Mesodermal cell (in vitro differentiated cells): ENCODE measurements at regions not wholly inside any gene's neighbourhood (a gene's known extent, or its start where the extent isn't known, plus 50 kb on each side); places are given as distances from the start of the nearest gene placed in this dataset.
"Not testable (repeated sequence)": the region's sequence is repeated elsewhere in the genome, so short reads cannot be mapped to it uniquely, and the experiment has no call there.

ENCODE experiments used
- H3K27ac ChIP-seq: 2 replicates; pipeline ENCODE4 v1.7.0; 2013; ENCODE audit warnings: mild to moderate bottlenecking, low read depth, low read length, moderate library complexity; ENCODE audit not compliant: severe bottlenecking
- H3K36me3 ChIP-seq: 2 replicates; pipeline ENCODE4 v1.7.1; 2013; ENCODE audit warnings: mild to moderate bottlenecking, low read length, moderate library complexity; ENCODE audit not compliant: control insufficient read depth, insufficient read depth
- H3K4me1 ChIP-seq: one replicate; pipeline ENCODE4 v1.7.1; 2013; ENCODE audit warnings: mild to moderate bottlenecking, low read length; ENCODE audit not compliant: insufficient read depth, control insufficient read depth, poor library complexity, severe bottlenecking
- H3K4me3 ChIP-seq: 2 replicates; pipeline ENCODE4 v1.7.0; 2013; ENCODE audit warnings: low read length, control low read depth, mild to moderate bottlenecking; ENCODE audit not compliant: insufficient read depth, poor library complexity, severe bottlenecking; ENCODE audit errors: extremely low read depth
- H3K9me3 ChIP-seq: 2 replicates; pipeline ENCODE4 v1.7.1; 2013; ENCODE audit warnings: mild to moderate bottlenecking, low read length, moderate library complexity; ENCODE audit not compliant: control insufficient read depth
- WGBS, 2 experiments: methylation state at CpG; one replicate each; pipeline ENCODE4 v1.1.5; 2013; ENCODE audit warnings: missing lambda C conversion rate in 2 of 2; ENCODE audit not compliant: insufficient coverage in 2 of 2; 5-methylcytosine and 5-hydroxymethylcytosine counted together

DNA sequence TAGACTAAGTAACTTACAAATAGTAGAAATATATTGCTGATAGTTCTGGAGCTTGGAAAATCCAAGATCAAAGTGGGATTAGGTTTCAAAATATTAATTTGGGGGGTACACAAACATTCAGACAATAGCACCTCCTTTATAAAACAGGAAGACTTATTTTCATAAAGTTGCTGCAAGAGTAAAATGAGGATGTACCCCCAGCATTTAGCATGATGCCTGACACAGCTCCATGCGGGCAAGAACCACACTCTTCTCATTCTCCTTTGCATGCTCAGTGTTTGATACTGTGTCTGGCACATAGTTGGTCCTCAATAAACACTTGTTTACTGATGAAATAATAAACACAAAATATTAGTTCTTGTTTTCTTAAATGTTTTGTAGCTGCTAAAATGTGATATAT lies 332.9 kb downstream of the TFAP2A start:
- H3K4me1 ChIP-seq, result no peaks in the 10 kb centered on the region
- no peaks in the 10 kb centered on the region for H3K9me3 ChIP-seq
- no peaks in the 10 kb centered on the region for H3K36me3 ChIP-seq
- no peak overlapping the region for H3K27ac ChIP-seq
- no peak overlapping the region for H3K4me3 ChIP-seq
- 100% methylated on average over 1 of the region's 1 CpG; no CpG with 5 or more reads in 1 of the 2 experiments for WGBS, 2 experiments

GRCh38 chr6:10081075-10081474 lies 333.8 kb downstream of the TFAP2A start:
- Histone ChIP-seq H3K4me3 (no peak overlapping the region), H3K4me1 (no peaks in the 10 kb centered on the region), H3K27ac (no peak overlapping the region), H3K9me3 (no peaks in the 10 kb centered on the region), H3K36me3 (no peaks in the 10 kb centered on the region)
- WGBS, 2 experiments, result 86 to 98% methylated on average over 5 of the region's 6 CpGs

GRCh38 chr6:10080561-10080960 lies 334.3 kb downstream of the TFAP2A start:
- Histone ChIP-seq H3K4me1 (no peaks in the 10 kb centered on the region), H3K4me3 (no peak overlapping the region), H3K9me3 (no peaks in the 10 kb centered on the region), H3K36me3 (no peaks in the 10 kb centered on the region), H3K27ac (no peak overlapping the region)
- WGBS, 2 experiments, result 82 to 100% methylated on average over 1 of the region's 4 CpGs

- no peaks in the 10 kb centered on the region for H3K4me1 ChIP-seq
- H3K9me3 ChIP-seq, result no peaks in the 10 kb centered on the region
- no peak overlapping the region for H3K4me3 ChIP-seq
- H3K36me3 ChIP-seq, result no peaks in the 10 kb centered on the region
- H3K27ac ChIP-seq, result no peak overlapping the region
- WGBS, 2 experiments, result 100% methylated on average over 2 to 3 of the region's 6 CpGs
Observed at GRCh38 chr6:10078581-10078980, 336.3 kb downstream of the TFAP2A start.

DNA sequence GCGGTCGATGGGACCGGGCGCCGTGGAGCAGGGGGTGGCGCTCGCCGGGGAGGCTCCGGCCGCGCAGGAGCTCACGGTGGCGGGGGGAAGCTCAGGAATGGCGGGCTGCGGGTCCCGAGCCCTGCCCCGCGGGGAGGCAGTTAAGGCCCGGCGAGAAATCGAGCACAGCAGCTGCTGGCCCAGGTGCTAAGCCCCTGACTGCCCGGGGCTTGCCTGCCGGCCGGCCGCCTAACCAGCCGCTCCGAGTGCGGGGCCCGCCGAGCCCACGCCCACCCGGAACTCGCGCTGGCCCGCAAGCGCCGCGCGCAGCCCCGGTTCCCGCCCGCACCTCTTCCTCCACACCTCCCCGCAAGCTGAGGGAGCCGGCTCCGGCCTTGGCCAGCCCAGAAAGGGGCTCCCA lies 340.1 kb downstream of the TFAP2A start:
- not testable (repeated sequence) for H3K4me3 ChIP-seq, H3K36me3 ChIP-seq, H3K9me3 ChIP-seq, H3K4me1 ChIP-seq, H3K27ac ChIP-seq
- WGBS, 2 experiments, result 95 to 98% methylated on average over 22 to 26 of the region's 45 CpGs

DNA sequence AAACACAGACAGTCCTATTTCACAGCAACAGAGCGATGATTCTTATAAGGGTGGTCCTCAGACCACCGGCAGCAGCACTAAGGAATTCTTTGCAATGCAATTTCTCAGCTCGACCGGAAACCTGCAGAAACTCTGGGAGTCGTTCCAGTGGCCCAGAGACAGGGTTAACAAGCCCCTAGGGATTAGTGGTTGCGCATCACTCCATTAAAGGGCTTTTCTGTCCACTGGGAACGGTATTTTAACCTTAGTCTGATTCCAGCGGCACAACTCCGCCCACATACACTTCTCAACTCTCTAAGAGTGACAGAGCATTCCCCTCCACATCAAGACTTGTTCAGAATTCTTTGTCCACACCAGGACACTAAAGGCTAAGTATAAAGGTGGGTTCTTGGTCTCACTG lies 341.5 kb downstream of the TFAP2A start:
- Histone ChIP-seq H3K4me3 (no peak overlapping the region), H3K27ac (no peak overlapping the region), H3K36me3 (no peaks in the 10 kb centered on the region), H3K4me1 (no peaks in the 10 kb centered on the region), H3K9me3 (no peaks in the 10 kb centered on the region)
- WGBS, 2 experiments, result 87 to 91% methylated on average over 5 to 6 of the region's 9 CpGs

- Histone ChIP-seq H3K4me1 (no peaks in the 10 kb centered on the region), H3K9me3 (no peaks in the 10 kb centered on the region), H3K27ac (no peak overlapping the region), H3K36me3 (no peaks in the 10 kb centered on the region), H3K4me3 (no peak overlapping the region)
- WGBS, 2 experiments, result 79 to 100% methylated on average over 1 to 3 of the region's 5 CpGs
Observed at GRCh38 chr6:10071631-10072220, 343.1 kb downstream of the TFAP2A start.

GRCh38 chr6:10060004-10060403 lies 354.9 kb downstream of the TFAP2A start:
- no peaks in the 10 kb centered on the region for H3K9me3 ChIP-seq
- H3K4me1 ChIP-seq, result no peaks in the 10 kb centered on the region
- H3K4me3 ChIP-seq, result no peak overlapping the region
- 67% methylated on average over 2 of the region's 2 CpGs; no CpG with 5 or more reads in 1 of the 2 experiments for WGBS, 2 experiments
- H3K27ac ChIP-seq, result no peak overlapping the region
- no peaks in the 10 kb centered on the region for H3K36me3 ChIP-seq

DNA sequence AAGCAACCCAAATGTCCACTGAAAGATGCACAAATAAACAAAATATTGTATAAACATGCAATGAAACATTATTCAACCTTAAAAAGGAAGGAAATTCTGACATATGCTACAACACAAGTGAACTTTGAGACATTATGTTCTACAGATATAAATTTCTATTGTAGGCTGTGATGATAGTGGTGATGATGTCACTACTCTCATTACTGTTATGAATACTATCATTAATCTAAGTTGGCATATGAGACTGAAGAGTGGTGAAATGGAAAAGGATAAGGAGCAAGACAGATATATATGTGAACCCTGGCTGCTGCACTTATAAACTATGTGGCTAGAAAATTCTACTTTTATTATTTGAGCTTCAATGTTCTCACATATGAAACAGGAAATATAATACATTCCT lies 360.2 kb downstream of the TFAP2A start:
- Histone ChIP-seq H3K9me3 (peaks cover 3% of the 10 kb centered on the region), H3K36me3 (no peaks in the 10 kb centered on the region), H3K27ac (no peak overlapping the region), H3K4me1 (no peaks in the 10 kb centered on the region), H3K4me3 (no peak overlapping the region)

- no peaks in the 10 kb centered on the region for H3K36me3 ChIP-seq
- peaks cover 3% of the 10 kb centered on the region for H3K9me3 ChIP-seq
- H3K27ac ChIP-seq, result no peak overlapping the region
- H3K4me3 ChIP-seq, result no peak overlapping the region
- no peaks in the 10 kb centered on the region for H3K4me1 ChIP-seq
Observed at GRCh38 chr6:10051283-10051682, 363.6 kb downstream of the TFAP2A start.

GRCh38 chr6:10048370-10049297 lies 366.2 kb downstream of the TFAP2A start:
- H3K27ac ChIP-seq, result no peak overlapping the region
- no peak overlapping the region for H3K4me3 ChIP-seq
- H3K4me1 ChIP-seq, result no peaks in the 10 kb centered on the region
- H3K9me3 ChIP-seq, result peaks cover 3% of the 10 kb centered on the region
- WGBS, 2 experiments, result 86 to 90% methylated on average over 1 to 2 of the region's 6 CpGs
- no peaks in the 10 kb centered on the region for H3K36me3 ChIP-seq
